Cerebellar cortex (tissue), 1 donor: ENCODE measurements at regions not wholly inside any gene's neighbourhood (a gene's known extent, or its start where the extent isn't known, plus 50 kb on each side); places are given as distances from the start of the nearest gene placed in this dataset.
"Not testable (repeated sequence)": the region's sequence is repeated elsewhere in the genome, so short reads cannot be mapped to it uniquely, and the experiment has no call there.

Experiments
- DNase-seq: peaks from one replicate; pipeline ENCODE4 v3.0.0-alpha.2; 2015; ENCODE audit warnings: low spot score

- no peak for DNase-seq
These were observed 387.0 kb upstream of the FLRT2 start for GRCh38 chr14:85142982-85143381.

DNA sequence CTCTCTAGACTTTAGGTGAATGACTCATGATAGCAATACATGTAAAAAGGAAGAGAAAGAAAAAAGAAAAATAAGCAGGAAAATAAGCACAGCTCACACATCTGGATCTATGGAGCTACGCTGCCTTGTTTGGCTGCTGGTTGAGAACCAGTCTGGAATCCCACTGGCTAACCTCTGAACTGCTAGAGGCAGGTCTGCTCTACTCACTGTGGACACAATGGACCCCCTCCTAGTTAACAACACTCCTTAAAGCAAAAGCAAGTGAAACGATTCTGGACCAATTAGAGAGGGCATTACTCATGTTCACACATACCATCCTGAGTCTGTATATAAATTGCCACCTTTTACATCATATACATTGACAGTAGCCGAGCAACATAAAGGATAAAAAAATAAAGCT, 383.2 kb upstream of the FLRT2 start:
- DNase-seq, result no peak

- DNase-seq, result no peak
These were observed 379.8 kb upstream of the FLRT2 start for GRCh38 chr14:85150166-85150565.

DNA sequence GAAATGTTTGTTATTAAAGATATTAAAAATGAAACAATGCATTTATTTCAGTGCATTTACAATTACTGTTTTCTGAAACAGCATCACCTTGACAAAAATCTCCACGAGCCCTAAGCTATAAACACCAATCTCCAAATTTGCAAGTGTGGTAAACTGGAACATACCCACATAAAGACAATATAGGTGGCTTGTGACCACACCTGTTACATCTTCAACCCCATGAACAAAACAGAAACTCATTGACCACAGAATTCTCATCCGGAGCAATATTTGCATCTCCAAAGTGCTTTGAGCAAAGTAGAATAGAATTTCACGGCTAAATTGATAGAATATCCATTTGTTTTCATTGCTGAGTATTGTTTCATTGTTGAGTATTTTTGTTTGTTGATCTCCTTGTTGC, 375.2 kb upstream of the FLRT2 start:
- DNase-seq, result no peak

DNA sequence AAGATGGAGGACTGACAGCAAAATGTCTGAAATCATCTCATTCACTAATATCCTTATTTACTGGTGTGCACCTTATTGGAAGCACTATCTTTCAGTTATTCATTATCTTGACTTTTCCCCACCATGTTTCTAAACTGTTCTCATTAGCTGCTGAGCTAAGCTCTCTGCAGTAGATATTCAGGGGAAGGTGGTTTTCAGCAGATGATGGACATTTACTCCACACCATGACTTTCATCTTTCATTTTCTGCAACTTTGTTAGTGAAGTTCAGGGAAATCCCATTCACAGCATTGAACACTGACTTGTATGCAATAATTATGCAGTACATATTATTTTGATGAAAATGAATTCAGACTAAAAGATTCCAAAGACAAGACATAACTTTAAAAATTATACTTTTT, 373.6 kb upstream of the FLRT2 start:
- no peak for DNase-seq

DNA sequence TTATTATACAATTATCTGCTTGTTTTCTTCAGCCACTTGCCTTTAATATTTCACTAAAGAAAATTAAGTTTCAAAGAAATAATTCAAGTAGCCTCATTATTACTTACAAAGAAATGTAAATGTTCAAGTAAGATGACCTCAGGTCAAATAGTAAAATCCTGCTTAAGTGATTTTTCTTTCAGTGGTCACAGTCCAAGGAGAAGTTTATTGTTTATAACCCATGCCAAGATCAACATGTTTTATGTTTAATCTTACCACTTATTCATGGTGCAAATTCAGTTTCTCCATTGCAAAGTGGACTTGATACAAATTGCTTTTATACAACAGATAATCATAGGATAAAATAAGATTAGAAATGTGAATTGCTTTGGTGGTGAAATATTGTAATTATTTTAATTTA, 370.2 kb upstream of the FLRT2 start:
- DNase-seq, result no peak

- DNase-seq, result no peak
These were observed 364.9 kb upstream of the FLRT2 start for GRCh38 chr14:85165094-85165493.

DNA sequence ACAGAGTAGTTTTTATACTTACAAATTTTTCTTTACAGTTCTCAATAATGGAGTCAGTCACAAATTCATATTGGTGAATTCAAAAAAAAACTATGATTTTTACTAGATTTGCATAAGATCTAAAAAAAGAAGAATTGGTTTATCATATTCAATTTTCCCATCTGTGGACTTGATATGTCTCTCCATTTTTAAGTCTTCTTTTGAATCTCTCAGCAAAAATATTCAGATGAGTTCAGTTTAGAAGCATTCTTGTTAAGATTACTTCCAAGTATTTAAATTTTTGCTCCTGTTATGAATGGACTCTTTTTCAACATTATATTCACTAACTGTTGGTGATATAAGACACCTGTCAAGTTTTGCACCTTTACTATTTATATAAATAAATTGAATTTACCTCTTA, 360.6 kb upstream of the FLRT2 start:
- DNase-seq, result no peak

DNA sequence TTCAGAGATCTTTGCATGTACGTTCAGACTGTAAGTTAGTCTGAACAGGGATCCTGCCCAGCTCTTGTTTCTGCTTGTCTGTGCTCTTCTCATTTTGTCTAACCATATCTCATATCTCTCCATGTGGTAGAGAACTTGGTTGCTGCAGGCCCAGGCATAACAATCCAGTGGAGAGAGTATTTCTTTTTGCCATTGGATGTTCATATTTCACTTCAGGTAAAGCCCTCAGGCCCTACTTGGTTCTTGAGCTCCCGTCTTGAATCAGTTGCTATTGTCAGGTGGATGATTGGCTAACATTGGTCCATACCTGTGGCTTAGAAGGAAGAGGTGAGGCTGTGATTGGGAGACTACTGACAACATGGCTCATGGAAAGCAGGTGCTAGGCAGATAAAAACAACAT, 357.7 kb upstream of the FLRT2 start:
- no peak for DNase-seq

DNA sequence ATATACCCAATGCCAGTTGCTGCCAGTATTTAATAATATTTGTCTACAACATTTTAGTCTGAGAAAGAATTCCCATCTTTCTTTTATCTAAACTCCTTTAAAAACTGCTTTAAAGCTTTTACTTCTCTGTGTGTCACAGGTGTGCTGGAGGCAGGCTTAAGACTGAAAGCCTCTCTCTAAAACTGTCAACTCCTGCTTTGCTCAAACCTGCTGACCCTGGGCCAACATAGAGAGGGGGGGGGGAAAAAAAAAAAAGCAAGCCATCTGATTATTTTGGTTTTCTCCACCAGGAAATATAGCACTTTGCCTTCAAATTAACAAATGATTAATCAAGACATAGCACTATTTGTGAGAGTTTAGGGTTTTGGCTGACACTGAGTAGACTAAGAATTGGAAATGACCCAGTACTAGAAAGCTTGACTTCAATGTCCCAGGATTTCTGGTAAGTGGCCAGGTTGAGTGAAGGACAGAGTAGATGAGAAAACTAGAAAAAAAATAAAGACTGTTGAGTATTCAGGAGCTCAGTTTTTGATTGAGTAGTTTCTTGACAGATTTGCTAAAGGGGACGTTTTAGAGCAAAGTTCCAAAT, 357.0 kb upstream of the FLRT2 start:
- no peak for DNase-seq

GRCh38 chr14:85175556-85175955, 354.4 kb upstream of the FLRT2 start:
- no peak for DNase-seq

DNA sequence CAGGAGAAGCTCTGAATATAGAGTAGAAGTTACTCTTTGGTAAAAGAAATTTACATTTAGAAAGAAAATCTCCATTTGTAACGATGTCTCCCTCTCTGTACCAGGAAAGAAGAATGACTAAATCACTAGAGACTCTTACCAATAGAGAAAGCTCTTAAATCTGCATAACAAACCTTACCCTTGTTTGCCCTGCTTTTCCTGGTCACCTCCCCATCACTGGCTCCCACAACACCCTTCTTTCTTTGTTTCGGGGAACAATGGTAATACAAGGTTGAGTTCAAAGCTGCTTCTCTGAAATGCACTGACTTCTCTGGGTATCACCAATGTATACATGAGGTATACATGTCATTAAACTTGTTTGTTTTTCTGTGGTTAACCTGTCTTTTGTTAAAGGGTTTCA, 351.1 kb upstream of the FLRT2 start:
- no peak for DNase-seq

- DNase-seq, result no peak
These were observed 349.1 kb upstream of the FLRT2 start for GRCh38 chr14:85180876-85181275.

DNA sequence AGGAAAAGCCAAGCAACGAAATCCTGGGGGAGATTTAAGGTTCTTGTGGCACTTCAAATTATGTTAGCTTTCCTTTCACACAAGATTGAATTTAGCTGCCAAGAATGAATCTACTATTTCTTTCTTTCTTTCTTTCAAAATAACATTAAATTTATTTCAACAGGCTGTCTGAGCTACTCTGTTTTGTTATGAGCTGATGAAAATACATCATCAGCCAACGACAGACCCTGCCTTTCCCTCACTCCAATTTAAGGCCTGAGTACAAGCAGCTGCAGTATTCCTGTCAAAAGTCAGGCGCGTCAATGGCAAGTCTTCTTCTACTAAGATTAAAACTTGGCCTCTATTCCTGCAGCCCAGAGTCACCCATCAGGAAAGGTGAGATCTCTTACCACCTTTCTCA, 347.7 kb upstream of the FLRT2 start:
- no peak for DNase-seq

DNA sequence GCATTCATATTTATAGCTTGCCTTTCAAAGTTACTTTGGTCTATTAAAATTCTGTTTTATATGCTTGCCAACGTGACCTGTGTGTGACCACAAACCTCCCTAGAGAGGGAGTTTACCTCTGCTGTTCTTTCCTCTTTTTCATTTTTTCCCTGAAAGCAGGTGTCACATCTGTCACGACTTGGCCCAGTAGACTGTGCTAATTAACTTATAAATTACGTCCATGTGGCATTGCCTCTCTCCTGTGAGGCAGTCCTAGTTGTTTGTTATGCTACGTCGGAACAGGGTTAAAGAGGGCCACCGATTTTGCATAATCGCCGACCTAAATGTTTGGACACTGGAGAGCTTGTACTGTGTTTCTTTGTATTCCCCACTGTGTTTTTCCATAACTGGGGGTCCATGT, 343.9 kb upstream of the FLRT2 start:
- DNase-seq, result no peak

DNA sequence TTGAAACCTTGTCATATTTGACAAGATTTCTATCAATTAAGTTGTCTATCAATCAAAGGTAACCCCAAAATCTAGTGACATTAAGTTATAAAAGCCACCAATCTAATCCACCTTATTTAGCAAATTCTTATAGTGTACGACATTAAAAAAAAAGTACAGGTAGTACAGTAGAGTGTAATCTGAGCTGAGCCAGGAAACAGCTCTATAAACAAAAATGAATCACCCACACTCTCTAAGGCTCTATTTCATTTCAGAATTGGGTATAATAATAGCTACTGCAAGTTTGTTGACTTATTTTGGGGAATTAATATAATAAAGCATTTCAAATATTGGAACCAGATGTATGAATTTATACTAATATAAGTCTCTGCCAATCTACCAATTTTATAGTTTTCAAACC, 342.4 kb upstream of the FLRT2 start:
- DNase-seq, result no peak

- no peak for DNase-seq
These were observed 341.1 kb upstream of the FLRT2 start for GRCh38 chr14:85188836-85189235.

- not testable (repeated sequence) for DNase-seq
These were observed 340.7 kb upstream of the FLRT2 start for GRCh38 chr14:85189253-85189652.

DNA sequence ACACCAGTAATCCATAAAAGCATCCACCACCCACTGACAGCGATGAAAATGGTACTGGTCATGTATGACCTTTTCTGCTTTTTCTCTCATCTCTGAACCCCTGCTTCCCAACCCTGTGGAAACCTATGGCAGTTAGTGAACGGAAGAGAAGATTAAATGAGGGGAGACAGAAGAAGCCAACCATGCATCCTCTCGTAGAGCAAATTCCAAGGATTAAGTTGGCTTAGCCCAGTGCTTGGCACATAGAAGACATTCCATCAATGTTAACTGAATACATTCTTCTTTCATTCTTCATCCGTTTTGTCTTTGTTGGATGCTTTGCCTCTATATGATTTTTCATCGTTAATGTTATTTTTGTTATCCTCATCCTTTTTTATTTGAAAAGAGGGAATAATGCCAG, 339.7 kb upstream of the FLRT2 start:
- no peak for DNase-seq

DNA sequence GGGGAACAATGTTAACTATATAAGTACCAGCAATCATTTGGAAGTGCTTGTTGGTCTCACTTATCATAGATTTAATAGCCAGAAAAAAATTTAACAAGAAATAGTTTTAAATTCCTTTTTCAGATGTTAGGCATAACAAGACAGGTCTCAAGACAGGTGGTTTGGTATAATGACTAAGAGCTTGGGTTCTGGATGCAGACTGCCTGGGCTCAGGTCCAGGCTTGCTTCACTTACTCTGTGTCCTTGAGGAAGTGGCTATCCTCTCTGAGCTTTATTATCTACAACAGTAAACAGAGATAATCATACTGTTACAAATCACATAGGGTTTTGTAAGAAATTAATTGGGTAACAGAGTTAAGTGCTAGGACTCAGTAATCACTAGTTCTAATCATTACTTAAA, 338.0 kb upstream of the FLRT2 start:
- DNase-seq, result no peak

GRCh38 chr14:85195872-85196477, 334.0 kb upstream of the FLRT2 start:
- DNase-seq, result no peak

DNA sequence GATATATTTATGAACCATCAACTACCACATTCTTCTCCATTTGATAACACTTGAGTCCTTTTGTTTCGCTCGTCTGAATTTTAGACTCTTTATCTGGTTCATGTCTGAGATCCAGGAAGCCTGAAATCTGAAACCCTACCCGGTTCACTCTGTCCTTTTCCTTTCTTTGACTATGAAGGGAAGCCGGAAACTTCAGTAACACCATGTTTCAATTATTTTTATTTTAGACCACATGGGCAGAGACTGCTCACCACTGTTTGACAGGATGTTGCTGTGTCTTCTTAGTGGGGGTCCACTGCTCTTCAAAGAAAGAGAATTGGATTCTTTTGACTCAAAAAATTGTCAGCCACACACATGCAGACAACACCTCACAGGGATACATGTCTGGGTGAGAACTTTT, 331.9 kb upstream of the FLRT2 start:
- DNase-seq, result no peak

GRCh38 chr14:85205875-85206274, 324.1 kb upstream of the FLRT2 start:
- DNase-seq, result no peak

DNA sequence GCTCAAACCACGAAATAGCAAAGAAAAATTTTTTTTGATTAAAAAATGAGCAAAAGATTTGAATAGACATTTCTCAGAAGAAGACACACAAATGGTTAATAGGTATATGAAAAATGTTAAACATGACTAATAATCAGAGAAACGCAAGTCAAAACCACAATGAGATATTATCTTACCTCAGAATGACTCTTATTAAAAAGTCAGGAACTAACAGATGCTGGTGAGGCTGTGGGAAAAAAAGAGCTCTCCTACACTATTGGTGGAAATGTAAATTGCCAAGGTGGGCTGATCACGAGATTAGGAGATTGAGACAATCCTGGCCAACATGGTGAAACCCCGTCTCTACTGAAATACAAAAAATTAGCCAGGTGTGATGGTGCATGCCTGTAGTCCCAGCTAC, 315.5 kb upstream of the FLRT2 start:
- no peak for DNase-seq

DNA sequence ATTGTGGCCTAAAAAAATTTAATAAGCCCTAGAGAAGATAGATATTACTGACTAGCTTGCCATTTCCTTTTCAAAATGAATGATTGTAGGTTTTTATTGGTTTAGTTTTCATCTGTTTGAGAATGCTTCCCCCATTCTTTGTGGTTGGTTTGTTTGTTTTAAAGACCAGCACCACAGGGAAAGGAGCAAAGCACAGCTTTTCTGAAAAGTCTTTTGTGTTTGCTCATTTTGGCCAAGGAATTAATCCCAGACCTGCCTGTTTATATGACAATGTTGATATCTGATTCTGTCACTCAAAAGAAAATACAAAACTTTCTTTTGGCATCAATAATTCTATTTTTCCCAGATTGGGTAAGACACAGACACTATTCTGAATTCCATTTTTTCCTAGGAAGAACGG, 312.5 kb upstream of the FLRT2 start:
- no peak for DNase-seq
